Heart left ventricle (tissue), 13 donors: ENCODE measurements at regions not wholly inside any gene's neighbourhood (a gene's known extent, or its start where the extent isn't known, plus 50 kb on each side); places are given as distances from the start of the nearest gene placed in this dataset.

Experiments
- CTCF ChIP-seq, 12 donors: fragments of 200-600 bp; sonication (generic) in 4 of 12; IDR thresholded peaks; one replicate each; pipeline versions ENCODE4 v1.5.0 to v1.8.0; 2018 to 2022; ENCODE audit warnings: antibody characterized with exemption in 12 of 12, mild to moderate bottlenecking in 5 of 12
- POLR2A ChIP-seq, 2 donors: fragments of 450-650 bp; IDR thresholded peaks; one replicate each; pipeline ENCODE4 v1.6.1; 2017; ENCODE audit warnings: antibody characterized with exemption in 2 of 2, mild to moderate bottlenecking in 2 of 2, moderate library complexity in 2 of 2
- donor health status: ischemic (EF 13 %, LVEDD 7.1; RV severe dilation, severe dysfunction).
- donor health status: DM: no; HTN: yes; CAD: no.
- donor health status: DM: no; HTN: no; CAD: no.
- donor health status: ischemic (EF 25% LVEDD 6.9; RV normal size, moderate dysfunction).
- donor health status: ischemic (EF 25% LVEDD 5.7; RV mildly dilated, moderate dysfunction).
- donor health status: ischemic (EF 35%, LVEDD 5.7; RV mildly dilated, moderate dysfunction).
- donor health status: nonischemic (EF 11% LVEDD 7.7; RV severe dilation, severe dysfunction).
- donor health status: DM: yes; HTN: yes; CAD: no.
- donor health status: PGD.
- donor health status: ischemic (EF 29% LVEDD 5.4; RV normal size, mild dysfunction).
- donor health status: nonischemic (EF 23%, LVEDD 6.1; RV moderate dilation, normal function).

GRCh38 chr5:31107091-31107518 lies 86.4 kb upstream of the CDH6 start:
- TF ChIP-seq CTCF (IDR thresholded peaks at IDR 0.05) (no peak), POLR2A (IDR thresholded peaks at IDR 0.05) (no peak)
